ENCODE measurements at regions not wholly inside any gene's neighbourhood (a gene's known extent, or its start where the extent isn't known, plus 50 kb on each side); places are given as distances from the start of the nearest gene placed in this dataset.
A peak's percentile ranks its signal among the peaks of the same experiment; 100 is the strongest.

DNA sequence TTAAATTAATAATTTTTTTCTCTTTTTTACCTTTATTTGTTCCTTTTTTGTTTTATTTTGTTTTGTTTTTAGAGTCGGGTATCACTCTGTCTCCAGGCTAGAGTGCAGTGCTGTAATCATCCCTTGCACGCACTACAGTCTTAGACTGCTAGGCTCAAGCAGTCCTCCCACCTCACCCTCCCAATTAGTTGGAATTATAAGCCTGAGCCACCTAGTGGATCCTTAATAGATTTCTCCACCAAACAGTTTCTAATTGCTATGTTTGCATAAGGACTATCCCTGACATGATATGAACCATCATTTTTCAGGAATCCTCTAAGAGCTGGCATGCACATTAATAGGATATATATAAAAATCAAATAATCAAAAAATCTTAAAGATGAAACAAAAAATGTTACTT is 993.2 kb downstream of the OTOL1 start:
- H3K79me2 ChIP-seq (ENCODE audit: insufficient read depth), result no peaks in the 10 kb centered on the region
- H3K27ac ChIP-seq (ENCODE audit: low read depth in 2 of 2, low read length in 1 of 2), result no peak overlapping the region
- H3K4me2 ChIP-seq, result no peak overlapping the region
- ChIA-PET CTCF (interaction anchor here (1.2 kb wide), 1 partner anchor 11 kb away, joined by 3 read pairs; no protein-coding TSS in a partner anchor), POLR2A (no interaction called here)
- no peak overlapping the region for H3K9ac ChIP-seq
- H3K4me1 ChIP-seq (ENCODE audit: control insufficient read depth in 1 of 2, insufficient read depth in 2 of 2, low read depth in 1 of 2, low read length in 1 of 2), result peaks cover 0 to 14% of the 10 kb centered on the region in 2 experiments; a peak in 2 of 4 replicates
- H3F3A ChIP-seq (replicated peaks; ENCODE audit: insufficient read depth), result peaks cover 11% of the 10 kb centered on the region
- H2AFZ ChIP-seq (ENCODE audit: low read depth), result no peak overlapping the region
- no peak for TF ChIP-seq FOSL2 (IDR thresholded peaks at IDR 0.05; ENCODE audit: borderline replicate concordance, low read depth)
- TF ChIP-seq YY1 (IDR thresholded peaks at IDR 0.05; ENCODE audit: low read depth), result no peak
- TF ChIP-seq TCF12 (IDR thresholded peaks at IDR 0.05), result no peak
- TF ChIP-seq, protein P1, sequence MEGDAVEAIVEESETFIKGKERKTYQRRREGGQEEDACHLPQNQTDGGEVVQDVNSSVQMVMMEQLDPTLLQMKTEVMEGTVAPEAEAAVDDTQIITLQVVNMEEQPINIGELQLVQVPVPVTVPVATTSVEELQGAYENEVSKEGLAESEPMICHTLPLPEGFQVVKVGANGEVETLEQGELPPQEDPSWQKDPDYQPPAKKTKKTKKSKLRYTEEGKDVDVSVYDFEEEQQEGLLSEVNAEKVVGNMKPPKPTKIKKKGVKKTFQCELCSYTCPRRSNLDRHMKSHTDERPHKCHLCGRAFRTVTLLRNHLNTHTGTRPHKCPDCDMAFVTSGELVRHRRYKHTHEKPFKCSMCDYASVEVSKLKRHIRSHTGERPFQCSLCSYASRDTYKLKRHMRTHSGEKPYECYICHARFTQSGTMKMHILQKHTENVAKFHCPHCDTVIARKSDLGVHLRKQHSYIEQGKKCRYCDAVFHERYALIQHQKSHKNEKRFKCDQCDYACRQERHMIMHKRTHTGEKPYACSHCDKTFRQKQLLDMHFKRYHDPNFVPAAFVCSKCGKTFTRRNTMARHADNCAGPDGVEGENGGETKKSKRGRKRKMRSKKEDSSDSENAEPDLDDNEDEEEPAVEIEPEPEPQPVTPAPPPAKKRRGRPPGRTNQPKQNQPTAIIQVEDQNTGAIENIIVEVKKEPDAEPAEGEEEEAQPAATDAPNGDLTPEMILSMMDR (IDR thresholded peaks at IDR 0.05), result peak; percentile 41; the same call in 1 of the 2 replicates
- TF ChIP-seq SMC3 (IDR thresholded peaks at IDR 0.05; ENCODE audit: low read depth, low read length), result peak; percentile 25; the same call in 1 of the 2 replicates
- TF ChIP-seq JUND (IDR thresholded peaks at IDR 0.05), result no peak
- peak; percentile 38 for TF ChIP-seq RAD21 (IDR thresholded peaks at IDR 0.05; ENCODE audit: low read length)
- TF ChIP-seq SIN3A (IDR thresholded peaks at IDR 0.05; ENCODE audit: borderline replicate concordance, low read depth, low read length), result no peak
- no peak for TF ChIP-seq EP300 (IDR thresholded peaks at IDR 0.05; ENCODE audit: borderline replicate concordance in 1 of 2, low read depth in 1 of 2, low read length in 1 of 2)
- TF ChIP-seq, protein P2, sequence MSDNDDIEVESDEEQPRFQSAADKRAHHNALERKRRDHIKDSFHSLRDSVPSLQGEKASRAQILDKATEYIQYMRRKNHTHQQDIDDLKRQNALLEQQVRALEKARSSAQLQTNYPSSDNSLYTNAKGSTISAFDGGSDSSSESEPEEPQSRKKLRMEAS (IDR thresholded peaks at IDR 0.05; ENCODE audit: low read depth), result no peak
- no peak for TF ChIP-seq GABPA (IDR thresholded peaks at IDR 0.05; ENCODE audit: low read depth)
- TF ChIP-seq, protein P3, sequence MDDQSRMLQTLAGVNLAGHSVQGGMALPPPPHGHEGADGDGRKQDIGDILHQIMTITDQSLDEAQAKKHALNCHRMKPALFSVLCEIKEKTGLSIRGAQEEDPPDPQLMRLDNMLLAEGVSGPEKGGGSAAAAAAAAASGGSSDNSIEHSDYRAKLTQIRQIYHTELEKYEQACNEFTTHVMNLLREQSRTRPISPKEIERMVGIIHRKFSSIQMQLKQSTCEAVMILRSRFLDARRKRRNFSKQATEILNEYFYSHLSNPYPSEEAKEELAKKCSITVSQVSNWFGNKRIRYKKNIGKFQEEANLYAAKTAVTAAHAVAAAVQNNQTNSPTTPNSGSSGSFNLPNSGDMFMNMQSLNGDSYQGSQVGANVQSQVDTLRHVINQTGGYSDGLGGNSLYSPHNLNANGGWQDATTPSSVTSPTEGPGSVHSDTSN (IDR thresholded peaks at IDR 0.05), result no peak
- H3K27me3 ChIP-seq (ENCODE audit: insufficient read depth), result no peaks in the 10 kb centered on the region
- no peaks in the 10 kb centered on the region for H3K9me2 ChIP-seq
- H3K4me3 ChIP-seq (ENCODE audit: low read depth in 2 of 2, low read length in 1 of 2), result no peak overlapping the region
- DNase-seq, result no peak
- 83% methylated on average over 2 of the region's 2 CpGs for WGBS (ENCODE audit: low lambda C conversion rate)
- H4K20me1 ChIP-seq (ENCODE audit: insufficient read depth), result no peaks in the 10 kb centered on the region
- no peaks in the 10 kb centered on the region for H3K36me3 ChIP-seq (replicated peaks in 1 of 2; ENCODE audit: control insufficient read depth in 1 of 2, insufficient read depth in 2 of 2, low read length in 1 of 2)
- H3K9me3 ChIP-seq, result no peaks in the 10 kb centered on the region

DNA sequence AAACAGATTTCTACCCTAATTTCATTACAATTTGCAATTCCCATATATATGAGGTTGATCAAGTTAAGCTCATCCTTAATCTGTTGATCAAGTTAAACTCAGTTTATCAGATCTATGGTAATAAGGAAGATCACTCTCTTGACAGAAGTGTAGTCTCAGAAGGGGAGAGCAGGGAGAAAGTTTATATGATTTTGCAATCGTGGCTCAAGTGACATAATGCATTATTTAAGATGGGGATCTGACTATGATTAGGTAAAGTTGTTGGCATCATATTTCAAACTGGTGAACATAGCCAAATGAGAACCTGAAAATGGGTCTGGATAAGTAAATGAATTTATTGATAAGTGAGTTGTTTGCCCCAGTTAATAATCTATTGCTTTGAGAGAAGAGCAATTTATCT is 995.3 kb downstream of the OTOL1 start:
- DNase-seq, result no peak
- TF ChIP-seq, protein P4, sequence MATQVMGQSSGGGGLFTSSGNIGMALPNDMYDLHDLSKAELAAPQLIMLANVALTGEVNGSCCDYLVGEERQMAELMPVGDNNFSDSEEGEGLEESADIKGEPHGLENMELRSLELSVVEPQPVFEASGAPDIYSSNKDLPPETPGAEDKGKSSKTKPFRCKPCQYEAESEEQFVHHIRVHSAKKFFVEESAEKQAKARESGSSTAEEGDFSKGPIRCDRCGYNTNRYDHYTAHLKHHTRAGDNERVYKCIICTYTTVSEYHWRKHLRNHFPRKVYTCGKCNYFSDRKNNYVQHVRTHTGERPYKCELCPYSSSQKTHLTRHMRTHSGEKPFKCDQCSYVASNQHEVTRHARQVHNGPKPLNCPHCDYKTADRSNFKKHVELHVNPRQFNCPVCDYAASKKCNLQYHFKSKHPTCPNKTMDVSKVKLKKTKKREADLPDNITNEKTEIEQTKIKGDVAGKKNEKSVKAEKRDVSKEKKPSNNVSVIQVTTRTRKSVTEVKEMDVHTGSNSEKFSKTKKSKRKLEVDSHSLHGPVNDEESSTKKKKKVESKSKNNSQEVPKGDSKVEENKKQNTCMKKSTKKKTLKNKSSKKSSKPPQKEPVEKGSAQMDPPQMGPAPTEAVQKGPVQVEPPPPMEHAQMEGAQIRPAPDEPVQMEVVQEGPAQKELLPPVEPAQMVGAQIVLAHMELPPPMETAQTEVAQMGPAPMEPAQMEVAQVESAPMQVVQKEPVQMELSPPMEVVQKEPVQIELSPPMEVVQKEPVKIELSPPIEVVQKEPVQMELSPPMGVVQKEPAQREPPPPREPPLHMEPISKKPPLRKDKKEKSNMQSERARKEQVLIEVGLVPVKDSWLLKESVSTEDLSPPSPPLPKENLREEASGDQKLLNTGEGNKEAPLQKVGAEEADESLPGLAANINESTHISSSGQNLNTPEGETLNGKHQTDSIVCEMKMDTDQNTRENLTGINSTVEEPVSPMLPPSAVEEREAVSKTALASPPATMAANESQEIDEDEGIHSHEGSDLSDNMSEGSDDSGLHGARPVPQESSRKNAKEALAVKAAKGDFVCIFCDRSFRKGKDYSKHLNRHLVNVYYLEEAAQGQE (IDR thresholded peaks at IDR 0.05; ENCODE audit: low read depth, low read length), result no peak
- TF ChIP-seq MXI1 (IDR thresholded peaks at IDR 0.05; ENCODE audit: low read depth, low read length) (no peak), MEF2A (IDR thresholded peaks at IDR 0.05; ENCODE audit: borderline replicate concordance, low read depth) (no peak)
- TF ChIP-seq, protein P5, sequence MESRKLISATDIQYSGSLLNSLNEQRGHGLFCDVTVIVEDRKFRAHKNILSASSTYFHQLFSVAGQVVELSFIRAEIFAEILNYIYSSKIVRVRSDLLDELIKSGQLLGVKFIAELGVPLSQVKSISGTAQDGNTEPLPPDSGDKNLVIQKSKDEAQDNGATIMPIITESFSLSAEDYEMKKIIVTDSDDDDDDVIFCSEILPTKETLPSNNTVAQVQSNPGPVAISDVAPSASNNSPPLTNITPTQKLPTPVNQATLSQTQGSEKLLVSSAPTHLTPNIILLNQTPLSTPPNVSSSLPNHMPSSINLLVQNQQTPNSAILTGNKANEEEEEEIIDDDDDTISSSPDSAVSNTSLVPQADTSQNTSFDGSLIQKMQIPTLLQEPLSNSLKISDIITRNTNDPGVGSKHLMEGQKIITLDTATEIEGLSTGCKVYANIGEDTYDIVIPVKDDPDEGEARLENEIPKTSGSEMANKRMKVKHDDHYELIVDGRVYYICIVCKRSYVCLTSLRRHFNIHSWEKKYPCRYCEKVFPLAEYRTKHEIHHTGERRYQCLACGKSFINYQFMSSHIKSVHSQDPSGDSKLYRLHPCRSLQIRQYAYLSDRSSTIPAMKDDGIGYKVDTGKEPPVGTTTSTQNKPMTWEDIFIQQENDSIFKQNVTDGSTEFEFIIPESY (IDR thresholded peaks at IDR 0.05; ENCODE audit: borderline replicate concordance, low read depth), result no peak
- Histone ChIP-seq H3K36me3 (replicated peaks in 1 of 2; ENCODE audit: control insufficient read depth in 1 of 2, insufficient read depth in 2 of 2, low read length in 1 of 2) (no peaks in the 10 kb centered on the region), H3K9me3 (no peaks in the 10 kb centered on the region), H3K79me2 (ENCODE audit: insufficient read depth) (no peaks in the 10 kb centered on the region), H3K4me1 (ENCODE audit: control insufficient read depth in 1 of 2, insufficient read depth in 2 of 2, low read depth in 1 of 2, low read length in 1 of 2) (peaks cover 0 to 14% of the 10 kb centered on the region in 2 experiments; a peak in 2 of 4 replicates), H3K27ac (ENCODE audit: low read depth in 2 of 2, low read length in 1 of 2) (peak overlapping the region in 1 of 2 experiments; percentile 48; a peak in 1 of 4 replicates), H3K9ac (no peak overlapping the region), H3K9me2 (no peaks in the 10 kb centered on the region), H4K20me1 (ENCODE audit: insufficient read depth) (no peaks in the 10 kb centered on the region), H3K4me2 (peak overlapping the region; percentile 53; the same call in 1 of the 2 replicates), H3F3A (replicated peaks; ENCODE audit: insufficient read depth) (peaks cover 11% of the 10 kb centered on the region), H3K27me3 (ENCODE audit: insufficient read depth) (no peaks in the 10 kb centered on the region), H3K4me3 (ENCODE audit: low read depth in 2 of 2, low read length in 1 of 2) (no peak overlapping the region), H2AFZ (ENCODE audit: low read depth) (peak overlapping the region; percentile 63; the same call in 1 of the 2 replicates)
- CTCF ChIA-PET, result interaction anchor here (0.5 kb wide), 1 partner anchor 692 kb away, joined by 3 read pairs; no protein-coding TSS in a partner anchor
- WGBS (ENCODE audit: low lambda C conversion rate), result 23% methylated on average over 1 of the region's 1 CpG
- POLR2A ChIA-PET, result no interaction called here
